ENCODE measurements at regions not wholly inside any gene's neighbourhood (a gene's known extent, or its start where the extent isn't known, plus 50 kb on each side); places are given as distances from the start of the nearest gene placed in this dataset.

GRCh38 chr5:93191035-93191817 lies 389.8 kb downstream of the NR2F1-AS1 start:
- no peak for DNase-seq (ENCODE audit: extremely low read depth in 1 of 11, low read depth in 9 of 11, low spot score in 4 of 11)

- DNase-seq (ENCODE audit: extremely low read depth in 1 of 11, low read depth in 9 of 11, low spot score in 4 of 11): no peak
Measured at GRCh38 chr5:93189707-93190120, 391.3 kb downstream of the NR2F1-AS1 start.

- DNase-seq (ENCODE audit: extremely low read depth in 1 of 11, low read depth in 9 of 11, low spot score in 4 of 11): no peak
Measured at GRCh38 chr5:93188876-93189485, 392.0 kb downstream of the NR2F1-AS1 start.

GRCh38 chr5:93186076-93186682 lies 394.8 kb downstream of the NR2F1-AS1 start:
- DNase-seq (ENCODE audit: extremely low read depth in 1 of 11, low read depth in 9 of 11, low spot score in 4 of 11): no peak

GRCh38 chr5:93184041-93184440 lies 397.0 kb downstream of the NR2F1-AS1 start:
- no peak for DNase-seq (ENCODE audit: extremely low read depth in 1 of 11, low read depth in 9 of 11, low spot score in 4 of 11)

- DNase-seq (ENCODE audit: extremely low read depth in 1 of 11, low read depth in 9 of 11, low spot score in 4 of 11): no peak
Measured at GRCh38 chr5:93179466-93179865, 401.6 kb downstream of the NR2F1-AS1 start.

- no peak for DNase-seq (ENCODE audit: extremely low read depth in 1 of 11, low read depth in 9 of 11, low spot score in 4 of 11)
Measured at GRCh38 chr5:93174930-93175329, 406.1 kb downstream of the NR2F1-AS1 start.

- no peak for DNase-seq (ENCODE audit: extremely low read depth in 1 of 11, low read depth in 9 of 11, low spot score in 4 of 11)
Measured at GRCh38 chr5:93165559-93165958, 415.5 kb downstream of the NR2F1-AS1 start.

- no peak for DNase-seq (ENCODE audit: extremely low read depth in 1 of 11, low read depth in 9 of 11, low spot score in 4 of 11)
Measured at GRCh38 chr5:93164690-93165089, 416.3 kb downstream of the NR2F1-AS1 start.

GRCh38 chr5:93163010-93163663 lies 417.9 kb downstream of the NR2F1-AS1 start:
- no peak for DNase-seq (ENCODE audit: extremely low read depth in 1 of 11, low read depth in 9 of 11, low spot score in 4 of 11)

- DNase-seq (ENCODE audit: extremely low read depth in 1 of 11, low read depth in 9 of 11, low spot score in 4 of 11): no peak
Measured at GRCh38 chr5:93161661-93162654, 419.1 kb downstream of the NR2F1-AS1 start.

GRCh38 chr5:93158841-93159240 lies 422.2 kb downstream of the NR2F1-AS1 start:
- DNase-seq (ENCODE audit: extremely low read depth in 1 of 11, low read depth in 9 of 11, low spot score in 4 of 11): no peak

- DNase-seq (ENCODE audit: extremely low read depth in 1 of 11, low read depth in 9 of 11, low spot score in 4 of 11): no peak
Measured at GRCh38 chr5:93156566-93156965, 424.5 kb downstream of the NR2F1-AS1 start.

- DNase-seq (ENCODE audit: extremely low read depth in 1 of 11, low read depth in 9 of 11, low spot score in 4 of 11): no peak
Measured at GRCh38 chr5:93154535-93154934, 426.5 kb downstream of the NR2F1-AS1 start.

- DNase-seq (ENCODE audit: extremely low read depth in 1 of 11, low read depth in 9 of 11, low spot score in 4 of 11): peak in 1 of 11 donors; percentile 36
Measured at GRCh38 chr5:93153461-93153860, 427.6 kb downstream of the NR2F1-AS1 start.

GRCh38 chr5:93151896-93152295 lies 429.1 kb downstream of the NR2F1-AS1 start:
- no peak for DNase-seq (ENCODE audit: extremely low read depth in 1 of 11, low read depth in 9 of 11, low spot score in 4 of 11)

- no peak for DNase-seq (ENCODE audit: extremely low read depth in 1 of 11, low read depth in 9 of 11, low spot score in 4 of 11)
Measured at GRCh38 chr5:93151121-93151520, 429.9 kb downstream of the NR2F1-AS1 start.

- no peak for DNase-seq (ENCODE audit: extremely low read depth in 1 of 11, low read depth in 9 of 11, low spot score in 4 of 11)
Measured at GRCh38 chr5:93150311-93151012, 430.6 kb downstream of the NR2F1-AS1 start.

Measured in renal cortex interstitium (tissue), 11 donors.